ENCODE measurements at regions not wholly inside any gene's neighbourhood (a gene's known extent, or its start where the extent isn't known, plus 50 kb on each side); places are given as distances from the start of the nearest gene placed in this dataset.

DNA sequence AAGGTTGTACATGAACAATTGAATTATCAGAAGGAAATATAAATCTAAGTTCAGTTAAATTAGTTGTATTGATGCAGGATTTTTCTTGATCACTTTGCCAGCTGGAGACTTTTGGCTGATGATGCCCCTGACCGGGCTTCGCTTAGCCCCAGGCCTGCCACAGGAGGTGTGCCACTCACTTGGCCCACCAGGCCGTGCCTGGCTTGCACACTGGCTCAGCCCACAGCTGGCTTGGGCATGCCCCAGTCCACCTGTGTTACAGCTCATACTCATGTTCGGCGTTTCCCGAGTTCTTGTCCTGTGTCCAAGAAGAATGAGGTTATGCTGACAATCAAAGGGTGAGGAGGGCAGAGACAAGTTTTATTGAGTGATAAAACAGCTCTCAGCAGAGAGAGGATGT lies 773.9 kb upstream of the FANCL start:
- no peak overlapping the region for H3K4me3 ChIP-seq
- H3K4me1 ChIP-seq: no peaks in the 10 kb centered on the region
- TF ChIP-seq POLR2A (IDR thresholded peaks at IDR 0.05) (no peak), POLR2AphosphoS5 (IDR thresholded peaks at IDR 0.05) (no peak)
- H3K27me3 ChIP-seq: no peaks in the 10 kb centered on the region
- intact Hi-C loops (cut with DNase I; ENCODE audit: low total_unique reads) (no loop called here), in situ Hi-C loops (cut with MboI; ENCODE audit: low pct_ligation_motif_present in 1 of 4, low pct_unique_long_range_greater_than_20kb in 1 of 4, low sequenced_read_pairs in 3 of 4) (loop anchor here in 1 of 4 donors (25.0 kb wide), 1 partner anchor 1572 kb away; no protein-coding TSS in a partner anchor)
- H3K9me3 ChIP-seq: no peaks in the 10 kb centered on the region
- DNase-seq: no peak
- WGBS, 2 donors (ENCODE audit: low coverage in 1 of 2): 91% methylated on average over 6 of the region's 6 CpGs; no CpG with 5 or more reads in 1 of the 2 donors
- no peaks in the 10 kb centered on the region for H3K36me3 ChIP-seq
- no peak overlapping the region for H3K27ac ChIP-seq

DNA sequence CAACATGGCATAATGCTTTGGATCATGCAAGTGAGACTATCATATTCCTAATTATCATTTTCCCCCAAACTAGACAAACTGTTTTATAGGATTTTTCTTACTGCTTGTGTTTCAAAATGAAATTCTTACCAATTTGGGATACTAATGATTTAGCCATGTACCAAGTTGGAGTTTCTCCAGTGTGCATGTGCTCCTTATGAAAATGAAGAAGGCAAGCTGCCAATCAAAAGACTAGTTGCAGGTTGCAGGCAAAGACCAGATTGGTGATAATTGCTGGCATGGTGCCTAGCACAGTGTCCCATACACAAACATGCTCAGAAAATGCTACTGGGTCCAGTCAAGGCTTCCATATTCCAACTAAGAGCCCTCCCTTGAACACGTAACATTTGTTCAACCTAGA lies 771.8 kb upstream of the FANCL start:
- WGBS, 2 donors (ENCODE audit: low coverage in 1 of 2): 100% methylated on average over 1 of the region's 1 CpG; no CpG with 5 or more reads in 1 of the 2 donors
- Histone ChIP-seq H3K9me3 (no peaks in the 10 kb centered on the region), H3K27me3 (no peaks in the 10 kb centered on the region), H3K36me3 (no peaks in the 10 kb centered on the region), H3K4me1 (no peaks in the 10 kb centered on the region), H3K27ac (no peak overlapping the region), H3K4me3 (no peak overlapping the region)
- intact Hi-C loops (cut with DNase I; ENCODE audit: low total_unique reads) (no loop called here), in situ Hi-C loops (cut with MboI; ENCODE audit: low pct_ligation_motif_present in 1 of 4, low pct_unique_long_range_greater_than_20kb in 1 of 4, low sequenced_read_pairs in 3 of 4) (loop anchor here in 1 of 4 donors (25.0 kb wide), 1 partner anchor 1574 kb away; no protein-coding TSS in a partner anchor)
- TF ChIP-seq POLR2AphosphoS5 (IDR thresholded peaks at IDR 0.05): no peak
- TF ChIP-seq, protein P1, sequence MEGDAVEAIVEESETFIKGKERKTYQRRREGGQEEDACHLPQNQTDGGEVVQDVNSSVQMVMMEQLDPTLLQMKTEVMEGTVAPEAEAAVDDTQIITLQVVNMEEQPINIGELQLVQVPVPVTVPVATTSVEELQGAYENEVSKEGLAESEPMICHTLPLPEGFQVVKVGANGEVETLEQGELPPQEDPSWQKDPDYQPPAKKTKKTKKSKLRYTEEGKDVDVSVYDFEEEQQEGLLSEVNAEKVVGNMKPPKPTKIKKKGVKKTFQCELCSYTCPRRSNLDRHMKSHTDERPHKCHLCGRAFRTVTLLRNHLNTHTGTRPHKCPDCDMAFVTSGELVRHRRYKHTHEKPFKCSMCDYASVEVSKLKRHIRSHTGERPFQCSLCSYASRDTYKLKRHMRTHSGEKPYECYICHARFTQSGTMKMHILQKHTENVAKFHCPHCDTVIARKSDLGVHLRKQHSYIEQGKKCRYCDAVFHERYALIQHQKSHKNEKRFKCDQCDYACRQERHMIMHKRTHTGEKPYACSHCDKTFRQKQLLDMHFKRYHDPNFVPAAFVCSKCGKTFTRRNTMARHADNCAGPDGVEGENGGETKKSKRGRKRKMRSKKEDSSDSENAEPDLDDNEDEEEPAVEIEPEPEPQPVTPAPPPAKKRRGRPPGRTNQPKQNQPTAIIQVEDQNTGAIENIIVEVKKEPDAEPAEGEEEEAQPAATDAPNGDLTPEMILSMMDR (IDR thresholded peaks at IDR 0.05): no peak
- TF ChIP-seq EP300 (IDR thresholded peaks at IDR 0.05; ENCODE audit: low read depth): no peak
- no peak for TF ChIP-seq POLR2A (IDR thresholded peaks at IDR 0.05)
- no peak for DNase-seq

DNA sequence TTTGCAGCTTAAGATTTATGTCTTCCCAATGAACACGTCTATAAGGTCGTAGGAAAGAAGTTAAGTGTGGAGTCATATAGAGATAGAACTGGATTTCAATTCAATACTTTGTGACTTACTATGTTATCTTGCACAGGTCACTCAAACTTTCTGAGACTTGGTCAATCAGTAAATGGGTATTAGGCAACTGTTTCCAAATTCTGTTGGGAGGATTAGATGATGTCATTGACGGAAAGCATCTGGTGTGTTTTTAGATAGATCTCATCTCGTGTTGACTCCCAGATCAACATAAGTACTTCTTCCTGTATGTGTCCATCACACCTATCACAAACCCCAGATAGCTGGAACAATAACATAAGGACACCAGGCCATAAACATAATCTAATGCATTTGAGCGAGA lies 771.1 kb upstream of the FANCL start:
- no peak overlapping the region for H3K4me3 ChIP-seq
- 72 to 75% methylated on average over 5 of the region's 5 CpGs for WGBS, 2 donors (ENCODE audit: low coverage in 1 of 2)
- H3K9me3 ChIP-seq: no peaks in the 10 kb centered on the region
- in situ Hi-C loops (cut with MboI; ENCODE audit: low pct_ligation_motif_present in 1 of 4, low pct_unique_long_range_greater_than_20kb in 1 of 4, low sequenced_read_pairs in 3 of 4) (loop anchor here in 1 of 4 donors (25.0 kb wide), 1 partner anchor 1575 kb away; no protein-coding TSS in a partner anchor), intact Hi-C loops (cut with DNase I; ENCODE audit: low total_unique reads) (no loop called here)
- no peak overlapping the region for H3K27ac ChIP-seq
- H3K27me3 ChIP-seq: no peaks in the 10 kb centered on the region
- DNase-seq: no peak
- H3K4me1 ChIP-seq: no peaks in the 10 kb centered on the region
- TF ChIP-seq POLR2A (IDR thresholded peaks at IDR 0.05) (no peak), POLR2AphosphoS5 (IDR thresholded peaks at IDR 0.05) (no peak), EP300 (IDR thresholded peaks at IDR 0.05; ENCODE audit: low read depth) (no peak)
- TF ChIP-seq, protein P1 (IDR thresholded peaks at IDR 0.05): no peak
- H3K36me3 ChIP-seq: no peaks in the 10 kb centered on the region

DNA sequence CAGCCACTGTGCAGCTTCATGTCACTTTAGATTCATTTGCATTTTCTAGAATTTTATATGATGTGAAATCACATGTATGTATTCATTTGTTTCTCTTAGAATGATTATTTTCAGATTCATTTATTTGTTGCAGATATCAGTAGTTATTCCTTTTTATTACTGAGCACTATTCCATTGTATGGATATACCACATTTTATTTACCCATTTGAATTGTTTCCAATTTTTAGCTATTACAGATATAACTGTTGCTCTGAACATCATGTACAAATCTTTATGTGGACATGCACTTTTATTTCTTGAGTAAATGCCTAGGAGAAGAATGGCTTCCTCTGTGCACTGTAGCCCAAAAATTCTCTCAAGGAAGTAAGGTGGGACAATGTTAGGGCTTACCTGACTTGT lies 767.8 kb upstream of the FANCL start:
- Histone ChIP-seq H3K4me3 (no peak overlapping the region), H3K9me3 (no peaks in the 10 kb centered on the region), H3K27me3 (no peaks in the 10 kb centered on the region), H3K27ac (no peak overlapping the region), H3K4me1 (no peaks in the 10 kb centered on the region), H3K36me3 (no peaks in the 10 kb centered on the region)
- no peak for TF ChIP-seq EP300 (IDR thresholded peaks at IDR 0.05; ENCODE audit: low read depth)
- no peak for TF ChIP-seq POLR2AphosphoS5 (IDR thresholded peaks at IDR 0.05)
- TF ChIP-seq POLR2A (IDR thresholded peaks at IDR 0.05): no peak
- TF ChIP-seq, protein P1 (IDR thresholded peaks at IDR 0.05): no peak
- in situ Hi-C loops (cut with MboI; ENCODE audit: low pct_ligation_motif_present in 1 of 4, low pct_unique_long_range_greater_than_20kb in 1 of 4, low sequenced_read_pairs in 3 of 4): loop anchor here in 1 of 4 donors (25.0 kb wide), 1 partner anchor 1578 kb away; no protein-coding TSS in a partner anchor
- DNase-seq: no peak
- intact Hi-C loops (cut with DNase I; ENCODE audit: low total_unique reads): no loop called here

Measured in transverse colon (tissue), 4 donors.